Pancreas (tissue), 10 donors: ENCODE measurements at regions not wholly inside any gene's neighbourhood (a gene's known extent, or its start where the extent isn't known, plus 50 kb on each side); places are given as distances from the start of the nearest gene placed in this dataset.
"Not testable (repeated sequence)": the region's sequence is repeated elsewhere in the genome, so short reads cannot be mapped to it uniquely, and the experiment has no call there.

Experiments used
- ATAC-seq, 4 donors: fragments of 200-7000 bp; cut with Tn5 transposase; one replicate each; pipeline versions ENCODE4 v1.8.0 to v1.9.1; 2020; ENCODE audit warnings: mild to moderate bottlenecking in 4 of 4, moderate library complexity in 4 of 4
- DNase-seq, 6 donors: peaks; one replicate each; pipeline ENCODE4 v3.0.0-alpha.2; 2020
- FAIRE-seq: peaks from 2 replicates; lab custom pipeline; 2012; peaks lifted over from hg19 to GRCh38; lab: Jason Lieb, UNC
- H3K27ac ChIP-seq, 4 donors: fragments of 200-600 bp; sonication (generic); 1 replicate in 3 of 4; 2 replicates in 1 of 4; pipeline versions ENCODE4 v1.5.0 to v1.8.0; 2020
- H3K27me3 ChIP-seq, 4 donors: fragments of 200-600 bp; one replicate each; pipeline ENCODE4 v1.8.0; 2021
- H3K36me3 ChIP-seq, 3 donors: fragments of 200-600 bp; sonication (generic) in 1 of 3; one replicate each; pipeline versions ENCODE4 v1.5.0 to v1.8.0; 2020 to 2021
- H3K4me1 ChIP-seq, 3 donors: fragments of 200-600 bp; one replicate each; pipeline ENCODE4 v1.8.0; 2021
- H3K4me3 ChIP-seq, 4 donors: fragments of 200-600 bp; sonication (generic) in 2 of 4; one replicate each; pipeline versions ENCODE4 v1.5.0 to v1.8.0; 2020 to 2021
- H3K9me3 ChIP-seq, 4 donors: fragments of 200-600 bp; one replicate each; pipeline ENCODE4 v1.8.0; 2021
- CTCF ChIP-seq, 4 donors: fragments of 200-600 bp; sonication (generic) in 3 of 4; IDR thresholded peaks; one replicate each; pipeline versions ENCODE4 v1.5.0 to v1.8.0; 2021; ENCODE audit warnings: antibody characterized with exemption in 4 of 4
- WGBS, 2 donors: extraction: QIAGEN DNeasy Blood & Tissue Kit; methylation state at CpG; one replicate each; pipeline ENCODE4 v1.1.7; 2013; 5-methylcytosine and 5-hydroxymethylcytosine counted together
- intact Hi-C, 3 donors: fragments of 100-400 bp; cut with DNase I; formaldehyde crosslinking; loops; one replicate each; pipeline versions ENCODE4 v1.11.1 to v1.14.2; 2022
- donor health status: healthy with polysubstance abuse.
- donor health status: DM: no; HTN: no; CAD: no; lungs with moderate emphysema.
- donor health status: DM: no; HTN: no; CAD: no.
- donor health status: control.
- donor health status: control.
- donor health status: Bipolar disorder and iron deficiency.
- donor health status: DM: yes; HTN: yes; CAD: no.
- donor health status: DM: no; HTN: no; CAD: no.
- donor health status: DM: no; HTN: no; CAD: no.
- donor health status: DM: yes; HTN: yes; CAD: no.

- no peaks in the 10 kb centered on the region for H3K9me3 ChIP-seq
- H3K4me3 ChIP-seq: no peak overlapping the region
- no peak overlapping the region for H3K27ac ChIP-seq
- 19 to 22% methylated on average over 2 of the region's 2 CpGs for WGBS, 2 donors
- intact Hi-C loops: no loop called here
- FAIRE-seq (no peak), ATAC-seq (no peak), DNase-seq (no peak)
- H3K4me1 ChIP-seq: no peaks in the 10 kb centered on the region
- H3K36me3 ChIP-seq: no peaks in the 10 kb centered on the region
- no peaks in the 10 kb centered on the region for H3K27me3 ChIP-seq
- TF ChIP-seq CTCF (IDR thresholded peaks at IDR 0.05): no peak
Observed at GRCh38 chr5:82448374-82448773, 170.2 kb upstream of the RPS23 start.

GRCh38 chr5:82447913-82448312 lies 169.8 kb upstream of the RPS23 start:
- ATAC-seq (peak in 1 of 4 donors; percentile 53), FAIRE-seq (no peak), DNase-seq (no peak)
- WGBS, 2 donors: 77 to 83% methylated on average over 7 of the region's 7 CpGs
- H3K36me3 ChIP-seq: no peaks in the 10 kb centered on the region
- TF ChIP-seq CTCF (IDR thresholded peaks at IDR 0.05): no peak
- intact Hi-C loops: no loop called here
- no peak overlapping the region for H3K27ac ChIP-seq
- H3K4me3 ChIP-seq: no peak overlapping the region
- H3K4me1 ChIP-seq: no peaks in the 10 kb centered on the region
- no peaks in the 10 kb centered on the region for H3K27me3 ChIP-seq
- no peaks in the 10 kb centered on the region for H3K9me3 ChIP-seq

- H3K27ac ChIP-seq: no peak overlapping the region
- no peak overlapping the region for H3K4me3 ChIP-seq
- no peak for FAIRE-seq
- TF ChIP-seq CTCF (IDR thresholded peaks at IDR 0.05): no peak
- intact Hi-C loops: no loop called here
- H3K36me3 ChIP-seq: no peaks in the 10 kb centered on the region
- H3K27me3 ChIP-seq: no peaks in the 10 kb centered on the region
- no peak for DNase-seq
- H3K9me3 ChIP-seq: no peaks in the 10 kb centered on the region
- no peaks in the 10 kb centered on the region for H3K4me1 ChIP-seq
- ATAC-seq: peak in 1 of 4 donors; percentile 38
Observed at GRCh38 chr5:82446809-82447208, 168.7 kb upstream of the RPS23 start.

GRCh38 chr5:82445726-82446335 lies 167.7 kb upstream of the RPS23 start:
- no peaks in the 10 kb centered on the region for H3K9me3 ChIP-seq
- no peak overlapping the region for H3K4me3 ChIP-seq
- intact Hi-C loops: no loop called here
- FAIRE-seq (no peak), ATAC-seq (no peak), DNase-seq (no peak)
- no peak for TF ChIP-seq CTCF (IDR thresholded peaks at IDR 0.05)
- H3K4me1 ChIP-seq: no peaks in the 10 kb centered on the region
- 61 to 73% methylated on average over 3 of the region's 3 CpGs for WGBS, 2 donors
- no peaks in the 10 kb centered on the region for H3K36me3 ChIP-seq
- H3K27me3 ChIP-seq: no peaks in the 10 kb centered on the region
- H3K27ac ChIP-seq: no peak overlapping the region

- intact Hi-C loops: no loop called here
- TF ChIP-seq CTCF (IDR thresholded peaks at IDR 0.05): no peak
- H3K27me3 ChIP-seq: no peaks in the 10 kb centered on the region
- H3K9me3 ChIP-seq: no peaks in the 10 kb centered on the region
- ATAC-seq (no peak), DNase-seq (no peak), FAIRE-seq (no peak)
- no peaks in the 10 kb centered on the region for H3K4me1 ChIP-seq
- no peak overlapping the region for H3K27ac ChIP-seq
- H3K4me3 ChIP-seq: no peak overlapping the region
- WGBS, 2 donors: 71 to 76% methylated on average over 4 of the region's 4 CpGs
- H3K36me3 ChIP-seq: no peaks in the 10 kb centered on the region
Observed at GRCh38 chr5:82439750-82440445, 161.7 kb upstream of the RPS23 start.

GRCh38 chr5:82437565-82437964 lies 159.4 kb upstream of the RPS23 start:
- FAIRE-seq, H3K36me3 ChIP-seq, H3K4me3 ChIP-seq, DNase-seq, H3K4me1 ChIP-seq, H3K27me3 ChIP-seq, ATAC-seq, intact Hi-C loops, H3K9me3 ChIP-seq, H3K27ac ChIP-seq: not testable (repeated sequence)
- 65 to 69% methylated on average over 4 of the region's 4 CpGs for WGBS, 2 donors
